GM12874 (cell line): ENCODE measurements at regions not wholly inside any gene's neighbourhood (a gene's known extent, or its start where the extent isn't known, plus 50 kb on each side); places are given as distances from the start of the nearest gene placed in this dataset.

Source experiments
- TF ChIP-seq, protein P1 (sequence below): IDR thresholded peaks from 2 replicates; pipeline ENCODE4 v1.5.1; 2011; ENCODE audit warnings: low read depth, mild to moderate bottlenecking, control low read depth, low read length, moderate library complexity; ENCODE audit not compliant: insufficient read depth

DNA sequence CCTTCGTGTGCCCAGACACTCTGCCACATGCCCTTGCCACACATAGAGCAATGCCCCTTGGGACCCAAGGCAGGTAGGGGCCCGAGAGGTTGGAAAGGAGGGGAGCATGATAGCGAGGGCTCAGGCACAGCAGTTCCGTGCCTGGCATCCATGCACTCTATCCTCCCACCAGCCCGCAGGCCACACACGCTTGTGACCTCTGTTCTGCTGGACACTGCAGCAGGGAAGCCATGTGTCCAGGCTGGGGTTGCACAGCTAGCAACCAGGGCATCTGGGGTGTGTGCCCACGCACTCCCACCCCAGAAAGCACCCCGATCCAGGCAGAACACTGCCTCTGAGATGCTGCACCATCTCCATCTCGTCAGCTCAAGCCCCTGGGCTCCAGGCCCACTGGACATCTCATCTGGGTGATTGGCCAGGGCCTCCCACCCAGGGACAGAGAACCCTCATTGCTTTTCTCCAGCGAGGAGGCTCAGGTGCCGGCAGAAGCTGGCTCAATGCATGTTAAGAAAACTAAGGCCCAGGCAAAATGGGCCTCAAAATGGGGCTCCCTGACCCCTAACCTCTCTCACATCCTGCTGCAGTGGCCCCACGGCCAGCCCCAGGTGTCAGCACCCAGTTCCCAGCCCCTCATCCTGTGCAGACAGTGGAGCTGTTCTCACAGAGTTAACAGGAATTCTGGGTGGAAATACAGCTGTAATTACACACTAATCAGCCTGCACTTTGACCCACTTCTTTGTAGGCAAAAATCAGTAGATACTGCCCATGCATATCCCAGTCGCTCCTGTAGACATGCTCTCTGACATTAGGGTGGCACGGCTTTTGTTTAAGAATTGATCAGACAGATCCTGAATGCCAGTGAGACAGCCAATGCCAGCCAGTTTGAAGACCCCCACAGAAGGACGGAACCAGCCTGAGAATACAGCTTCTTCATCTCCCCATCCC, 173.9 kb upstream of the B3GAT1 start:
- TF ChIP-seq, protein P1, sequence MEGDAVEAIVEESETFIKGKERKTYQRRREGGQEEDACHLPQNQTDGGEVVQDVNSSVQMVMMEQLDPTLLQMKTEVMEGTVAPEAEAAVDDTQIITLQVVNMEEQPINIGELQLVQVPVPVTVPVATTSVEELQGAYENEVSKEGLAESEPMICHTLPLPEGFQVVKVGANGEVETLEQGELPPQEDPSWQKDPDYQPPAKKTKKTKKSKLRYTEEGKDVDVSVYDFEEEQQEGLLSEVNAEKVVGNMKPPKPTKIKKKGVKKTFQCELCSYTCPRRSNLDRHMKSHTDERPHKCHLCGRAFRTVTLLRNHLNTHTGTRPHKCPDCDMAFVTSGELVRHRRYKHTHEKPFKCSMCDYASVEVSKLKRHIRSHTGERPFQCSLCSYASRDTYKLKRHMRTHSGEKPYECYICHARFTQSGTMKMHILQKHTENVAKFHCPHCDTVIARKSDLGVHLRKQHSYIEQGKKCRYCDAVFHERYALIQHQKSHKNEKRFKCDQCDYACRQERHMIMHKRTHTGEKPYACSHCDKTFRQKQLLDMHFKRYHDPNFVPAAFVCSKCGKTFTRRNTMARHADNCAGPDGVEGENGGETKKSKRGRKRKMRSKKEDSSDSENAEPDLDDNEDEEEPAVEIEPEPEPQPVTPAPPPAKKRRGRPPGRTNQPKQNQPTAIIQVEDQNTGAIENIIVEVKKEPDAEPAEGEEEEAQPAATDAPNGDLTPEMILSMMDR = no peak

DNA sequence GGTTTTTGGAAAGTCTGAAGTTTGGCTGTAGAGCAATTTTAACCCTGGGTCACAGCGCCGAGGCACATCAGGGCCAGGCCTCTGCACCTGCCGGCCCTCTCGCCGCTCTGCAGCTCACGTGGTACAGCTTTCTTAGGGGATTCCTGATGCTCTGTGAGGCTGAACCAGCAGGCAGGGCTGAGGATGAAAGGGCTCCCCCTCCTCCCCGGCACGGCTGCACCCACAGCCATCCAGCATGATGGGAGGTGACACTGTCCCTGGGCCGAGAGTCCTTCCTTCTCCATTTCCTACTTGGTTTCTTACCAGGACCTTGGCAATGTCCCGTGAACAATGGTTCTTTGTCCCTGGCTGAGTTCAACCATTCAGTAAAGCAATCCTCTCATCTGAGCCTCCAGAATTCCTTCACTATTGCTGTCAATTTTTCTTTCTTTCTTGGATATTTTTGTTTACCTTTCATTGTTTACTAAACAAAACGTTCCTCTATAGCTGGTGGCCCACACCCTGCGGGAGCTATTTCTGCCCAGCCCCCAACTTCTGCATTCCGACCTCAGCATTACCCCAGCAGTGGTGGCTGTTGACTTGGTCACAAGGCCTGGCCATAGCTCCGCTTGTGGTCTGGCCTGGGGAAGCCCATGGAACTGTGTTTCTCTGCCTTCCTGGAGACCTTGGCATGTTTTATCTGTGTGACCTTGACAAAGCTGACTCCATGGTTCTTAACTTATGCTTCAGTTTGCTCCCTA, 172.8 kb upstream of the B3GAT1 start:
- TF ChIP-seq, protein P1 = no peak

DNA sequence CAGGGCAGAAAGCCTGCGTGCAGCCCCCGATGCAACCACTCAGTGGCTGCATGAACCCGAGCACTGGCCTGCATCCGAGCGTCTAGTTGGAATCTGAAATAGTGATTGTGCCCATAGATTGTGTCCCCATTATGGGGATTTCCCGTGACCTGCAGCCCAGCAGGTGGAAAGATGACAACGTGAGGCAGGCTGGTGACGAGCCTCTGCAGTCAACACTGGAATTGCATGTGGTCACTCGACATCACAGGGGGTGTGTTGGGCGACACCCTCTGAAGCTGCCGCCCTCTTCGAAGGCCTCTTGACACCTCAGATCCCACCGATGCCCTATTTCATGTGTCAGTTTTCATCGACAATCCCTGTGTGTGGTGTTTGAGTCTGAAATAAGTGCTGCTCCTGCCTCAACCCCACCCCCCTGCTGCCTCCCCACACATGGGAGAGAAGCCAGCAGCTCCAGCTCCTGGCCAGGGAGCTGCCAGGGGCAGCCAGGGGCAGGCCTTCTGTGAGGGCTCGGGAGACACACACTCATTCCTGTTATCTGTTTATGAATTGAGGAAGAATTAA, 172.0 kb upstream of the B3GAT1 start:
- TF ChIP-seq, protein P1 = no peak

DNA sequence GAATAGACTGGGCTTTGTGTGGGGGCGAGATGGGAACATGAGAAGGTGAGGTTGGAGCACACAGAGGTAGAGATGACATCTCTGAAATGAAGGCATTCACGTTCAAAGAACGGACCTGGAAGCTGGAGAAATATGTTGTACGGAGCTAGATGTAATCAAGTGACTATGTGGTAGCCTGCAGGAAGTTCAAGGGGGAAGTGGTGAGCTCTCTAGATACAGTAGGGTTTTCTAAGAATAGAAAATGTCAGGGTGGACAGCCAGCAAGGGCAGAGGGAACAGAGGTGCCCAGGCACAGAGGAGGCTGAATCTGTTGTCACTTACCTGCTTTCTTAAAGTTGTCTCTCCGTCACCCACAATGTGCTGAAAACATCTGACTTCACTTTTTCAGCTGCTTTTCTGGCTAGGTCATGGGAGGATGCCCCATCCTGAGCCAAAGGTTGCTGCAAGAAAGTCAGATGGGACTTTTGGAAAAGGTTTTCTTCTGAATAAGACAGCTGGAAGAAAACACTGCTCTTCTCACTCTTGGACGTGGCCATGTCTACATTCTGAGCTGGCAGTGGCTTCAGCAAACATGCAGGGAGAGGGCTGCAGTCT, 171.5 kb upstream of the B3GAT1 start:
- TF ChIP-seq, protein P1 = no peak

DNA sequence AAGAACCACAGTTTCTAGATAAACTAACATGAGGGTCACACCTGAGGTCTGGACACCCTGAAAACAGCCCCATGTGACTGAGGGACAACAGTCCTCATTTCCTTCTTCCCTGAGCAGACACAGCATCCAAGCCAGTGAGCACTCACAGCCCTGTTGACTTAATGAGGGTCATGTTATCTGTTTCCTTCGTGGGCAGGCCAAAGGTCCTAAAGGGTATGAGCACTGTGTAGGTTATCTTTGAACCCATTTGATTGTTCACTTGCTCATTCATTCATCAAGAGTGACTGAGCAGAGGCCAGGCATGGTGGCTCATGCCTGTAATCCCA, 170.7 kb upstream of the B3GAT1 start:
- TF ChIP-seq, protein P1 = no peak

DNA sequence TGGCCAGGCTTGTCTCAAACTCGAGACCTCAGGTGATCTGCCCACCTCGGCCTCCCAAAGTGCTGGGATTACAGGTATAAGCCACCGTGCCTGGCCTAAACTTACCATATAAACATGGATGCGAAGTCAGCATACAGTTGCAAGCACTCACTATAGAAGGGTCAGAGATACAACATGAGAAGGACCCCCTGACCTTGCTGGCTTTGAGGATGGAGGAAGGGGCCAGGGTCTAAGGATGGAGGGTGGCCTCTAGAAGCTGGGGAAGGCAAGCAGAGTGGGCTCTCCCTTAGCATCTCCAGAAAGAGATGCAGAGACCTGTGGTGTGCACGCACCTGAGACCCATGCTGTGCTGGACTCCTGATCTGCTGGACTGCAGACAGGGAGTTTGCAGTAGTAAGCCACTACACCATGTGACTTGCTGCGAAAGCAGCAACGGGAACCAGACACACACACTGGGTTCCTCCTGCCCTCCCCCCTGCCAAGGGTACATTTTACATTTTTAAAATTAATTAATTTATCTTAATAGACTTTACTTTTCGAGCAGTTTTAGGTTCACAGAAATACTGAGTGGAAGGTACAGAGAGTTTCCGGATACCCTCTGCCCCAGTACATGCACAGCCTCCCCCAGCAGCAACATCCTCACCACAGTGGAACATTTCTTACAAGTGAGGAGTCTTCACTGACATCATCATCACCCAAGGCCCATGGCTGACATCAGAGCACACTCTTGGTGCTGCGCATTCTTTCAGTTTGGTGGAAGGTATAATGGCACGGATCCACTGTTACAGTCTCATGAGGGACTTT, 170.1 kb upstream of the B3GAT1 start:
- TF ChIP-seq, protein P1 = no peak
